DOHH2 (cell line): ENCODE measurements at regions not wholly inside any gene's neighbourhood (a gene's known extent, or its start where the extent isn't known, plus 50 kb on each side); places are given as distances from the start of the nearest gene placed in this dataset.

Source experiments
- CTCF ChIP-seq: fragments of 200-600 bp; sonication (generic); IDR thresholded peaks from one replicate; pipeline ENCODE4 v1.5.1; 2014; ENCODE audit warnings: antibody characterized with exemption, mild to moderate bottlenecking, low read depth, low read length; ENCODE audit not compliant: poor library complexity, severe bottlenecking
- EZH2phosphoT487 ChIP-seq: fragments of 200-600 bp; sonication (generic); IDR thresholded peaks from 2 replicates; pipeline ENCODE4 v1.6.1; 2017; ENCODE audit warnings: borderline replicate concordance, mild to moderate bottlenecking, antibody characterized with exemption, low read length, moderate library complexity, mixed read lengths

- no peak for TF ChIP-seq CTCF
- no peak for TF ChIP-seq EZH2phosphoT487
These were observed 140.9 kb downstream of the OMA1 start for GRCh38 chr1:58405660-58406059.
